Gastrocnemius medialis (tissue), 4 donors: ENCODE measurements at regions not wholly inside any gene's neighbourhood (a gene's known extent, or its start where the extent isn't known, plus 50 kb on each side); places are given as distances from the start of the nearest gene placed in this dataset.

Experiments
- POLR2A ChIP-seq, 2 donors: fragments of 450-650 bp; IDR thresholded peaks; one replicate each; pipeline ENCODE4 v1.6.1; 2017; ENCODE audit warnings: antibody characterized with exemption in 2 of 2, mild to moderate bottlenecking in 2 of 2, moderate library complexity in 2 of 2
- TF ChIP-seq, protein P1 (sequence below), 5 experiments: fragments of 450-650 bp in 3 of 5; fragments of 200-600 bp in 2 of 5; sonication (generic) in 2 of 5; IDR thresholded peaks in 4 of 5; conservative IDR thresholded peaks in 1 of 5; 1 replicate in 4 of 5; 2 replicates in 1 of 5; pipeline ENCODE4 v1.5.1; 2016 to 2019; ENCODE audit warnings: antibody characterized with exemption in 5 of 5, mild to moderate bottlenecking in 3 of 5, moderate library complexity in 3 of 5

DNA sequence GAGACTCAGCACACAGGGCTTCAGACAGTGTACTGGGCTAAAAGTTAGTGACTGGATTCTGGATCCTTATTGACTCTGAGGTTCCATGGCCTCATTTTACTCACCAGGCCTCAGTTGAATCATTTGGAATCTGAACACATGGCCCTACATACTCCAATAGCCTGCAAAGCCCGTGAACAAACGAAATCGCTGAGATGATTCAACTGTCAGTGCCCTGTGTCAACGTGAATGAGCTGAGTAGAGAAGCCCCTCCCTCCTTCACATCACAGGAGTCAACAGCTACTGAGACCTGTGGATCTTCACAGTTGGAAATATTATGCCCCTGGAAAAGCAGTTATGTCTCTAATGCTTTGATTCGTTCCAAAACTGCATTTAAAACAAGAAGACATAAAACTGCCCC, 429.3 kb downstream of the GADD45G start:
- TF ChIP-seq POLR2A (IDR thresholded peaks at IDR 0.05), result no peak
- TF ChIP-seq, protein P1, sequence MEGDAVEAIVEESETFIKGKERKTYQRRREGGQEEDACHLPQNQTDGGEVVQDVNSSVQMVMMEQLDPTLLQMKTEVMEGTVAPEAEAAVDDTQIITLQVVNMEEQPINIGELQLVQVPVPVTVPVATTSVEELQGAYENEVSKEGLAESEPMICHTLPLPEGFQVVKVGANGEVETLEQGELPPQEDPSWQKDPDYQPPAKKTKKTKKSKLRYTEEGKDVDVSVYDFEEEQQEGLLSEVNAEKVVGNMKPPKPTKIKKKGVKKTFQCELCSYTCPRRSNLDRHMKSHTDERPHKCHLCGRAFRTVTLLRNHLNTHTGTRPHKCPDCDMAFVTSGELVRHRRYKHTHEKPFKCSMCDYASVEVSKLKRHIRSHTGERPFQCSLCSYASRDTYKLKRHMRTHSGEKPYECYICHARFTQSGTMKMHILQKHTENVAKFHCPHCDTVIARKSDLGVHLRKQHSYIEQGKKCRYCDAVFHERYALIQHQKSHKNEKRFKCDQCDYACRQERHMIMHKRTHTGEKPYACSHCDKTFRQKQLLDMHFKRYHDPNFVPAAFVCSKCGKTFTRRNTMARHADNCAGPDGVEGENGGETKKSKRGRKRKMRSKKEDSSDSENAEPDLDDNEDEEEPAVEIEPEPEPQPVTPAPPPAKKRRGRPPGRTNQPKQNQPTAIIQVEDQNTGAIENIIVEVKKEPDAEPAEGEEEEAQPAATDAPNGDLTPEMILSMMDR (IDR thresholded peaks at IDR 0.05 in 4 of 5, conservative IDR thresholded peaks at IDR 0.05 in 1 of 5), result no peak
